SKM-1 (cell line): ENCODE measurements at regions not wholly inside any gene's neighbourhood (a gene's known extent, or its start where the extent isn't known, plus 50 kb on each side); places are given as distances from the start of the nearest gene placed in this dataset.
"Not testable (repeated sequence)": the region's sequence is repeated elsewhere in the genome, so short reads cannot be mapped to it uniquely, and the experiment has no call there.

ENCODE experiments used
- DNase-seq: peaks from one replicate; lab custom pipeline; 2025; ENCODE audit not compliant: unreplicated experiment; lab: John Stamatoyannopoulos, UW

DNA sequence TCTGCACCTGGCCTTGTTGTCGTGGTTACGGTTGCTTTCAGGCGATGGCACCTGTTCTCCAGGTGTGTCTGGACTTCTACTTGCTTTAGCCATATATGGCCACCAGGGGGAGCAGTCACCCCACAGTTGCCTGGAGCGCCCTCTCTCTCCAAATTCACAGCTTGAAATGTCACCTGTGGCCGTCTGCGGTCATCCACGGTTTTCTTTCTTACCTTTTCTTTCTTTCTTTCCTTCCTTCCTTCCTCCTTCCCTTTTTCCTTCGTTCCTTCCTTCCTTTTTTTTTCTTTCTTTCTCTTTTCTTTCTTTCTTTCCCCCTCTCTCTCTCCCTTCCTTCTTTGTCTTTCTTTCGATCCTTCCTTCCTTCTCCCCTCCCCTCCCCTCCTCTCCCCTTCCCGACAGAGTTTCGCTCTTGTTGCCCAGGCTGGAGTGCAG lies 150.5 kb upstream of the VKORC1L1 start:
- DNase-seq, result no peak

DNA sequence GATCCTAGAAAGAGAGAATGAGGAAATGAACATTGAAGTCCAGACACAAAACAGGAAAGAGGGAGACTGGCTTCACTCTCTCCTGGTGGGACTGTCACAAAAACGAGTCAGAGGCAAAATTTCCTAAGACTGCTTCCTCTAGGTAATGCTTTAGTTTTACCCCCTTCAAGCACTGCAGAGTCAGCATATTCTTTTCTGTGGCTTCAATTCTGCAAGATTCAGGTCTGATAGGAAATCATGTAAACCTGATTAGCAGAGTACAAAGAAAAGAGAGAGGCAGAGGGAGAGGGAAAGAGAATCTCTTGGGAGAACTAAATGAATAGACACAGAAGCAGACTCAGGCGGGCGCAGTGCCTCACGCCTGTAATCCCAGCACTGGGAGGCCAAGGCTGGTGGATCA lies 145.7 kb upstream of the VKORC1L1 start:
- DNase-seq, result not testable (repeated sequence)

DNA sequence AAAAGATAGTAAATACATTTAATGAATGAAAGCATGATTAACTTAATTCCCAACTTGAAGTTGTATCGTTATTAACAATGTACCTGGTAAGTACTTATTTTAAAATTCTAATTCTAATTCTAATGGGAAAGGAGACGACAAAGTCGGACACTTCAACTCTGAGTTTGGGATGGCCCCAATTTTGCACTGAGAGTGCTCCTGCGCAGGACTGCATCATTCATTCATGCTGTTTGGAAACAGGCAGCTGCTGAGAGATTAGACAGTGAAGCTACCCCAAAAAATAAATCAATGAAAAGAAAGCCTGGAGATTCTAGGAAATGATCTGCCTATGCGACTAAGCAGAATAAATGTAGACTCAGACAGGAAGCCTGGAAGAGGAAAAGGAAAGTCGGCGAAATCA lies 141.7 kb upstream of the VKORC1L1 start:
- no peak for DNase-seq

DNA sequence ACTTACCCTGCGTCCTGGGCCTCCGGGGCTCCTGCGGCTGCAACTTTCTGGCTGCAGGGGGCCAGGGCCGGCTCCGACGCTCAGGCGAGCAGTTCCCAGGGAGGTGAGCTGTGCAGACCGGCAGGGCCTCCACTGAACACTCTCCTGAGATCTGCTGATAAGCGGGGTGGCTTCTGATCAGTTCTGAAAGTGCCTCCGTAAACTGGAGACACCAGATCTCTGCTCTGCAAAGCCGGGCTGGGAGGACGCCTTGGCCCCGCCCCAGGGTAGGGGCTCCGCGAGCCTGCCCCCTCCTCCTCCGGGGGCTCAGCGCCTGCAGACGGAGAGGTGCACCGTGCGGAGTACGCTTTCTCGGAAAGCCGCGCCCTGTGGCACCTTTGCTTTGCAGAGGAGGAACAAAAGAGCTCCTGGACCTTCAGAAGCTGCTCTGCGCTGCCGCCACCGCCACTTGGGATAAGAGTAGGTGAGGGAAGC lies 141.3 kb upstream of the VKORC1L1 start:
- no peak for DNase-seq

DNA sequence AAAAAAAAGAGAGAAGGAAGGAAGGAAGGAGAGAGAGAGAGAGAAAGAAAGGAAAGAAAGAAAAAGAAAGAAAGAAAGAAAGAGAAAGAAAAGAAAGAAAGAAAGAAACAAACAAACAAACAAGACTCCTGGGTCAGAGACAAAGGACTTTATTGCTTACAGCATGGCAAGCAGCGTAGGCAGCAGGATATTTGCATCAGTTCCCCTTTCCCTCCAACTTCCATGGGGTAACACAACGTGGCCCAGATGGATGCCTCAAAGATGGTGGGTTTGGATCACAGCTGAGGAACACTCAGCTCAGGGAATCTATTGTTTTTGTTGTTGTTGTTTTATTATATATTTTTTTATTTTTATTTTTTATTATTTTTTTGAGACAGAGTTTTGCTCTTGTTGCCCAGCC lies 128.5 kb upstream of the VKORC1L1 start:
- DNase-seq, result no peak

DNA sequence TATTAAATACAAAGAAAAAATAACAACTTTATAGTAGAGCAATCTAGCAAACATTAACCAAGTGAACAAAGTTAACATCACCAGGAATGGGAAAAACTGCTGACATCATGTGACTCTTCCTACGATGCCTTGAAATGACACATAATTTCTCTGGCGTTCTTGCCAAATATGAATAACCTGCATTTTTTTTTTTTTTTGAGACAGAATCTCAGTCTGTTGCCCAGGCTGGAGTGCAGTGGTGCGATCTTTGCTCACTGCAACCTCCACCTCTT lies 126.5 kb upstream of the VKORC1L1 start:
- DNase-seq, result no peak

DNA sequence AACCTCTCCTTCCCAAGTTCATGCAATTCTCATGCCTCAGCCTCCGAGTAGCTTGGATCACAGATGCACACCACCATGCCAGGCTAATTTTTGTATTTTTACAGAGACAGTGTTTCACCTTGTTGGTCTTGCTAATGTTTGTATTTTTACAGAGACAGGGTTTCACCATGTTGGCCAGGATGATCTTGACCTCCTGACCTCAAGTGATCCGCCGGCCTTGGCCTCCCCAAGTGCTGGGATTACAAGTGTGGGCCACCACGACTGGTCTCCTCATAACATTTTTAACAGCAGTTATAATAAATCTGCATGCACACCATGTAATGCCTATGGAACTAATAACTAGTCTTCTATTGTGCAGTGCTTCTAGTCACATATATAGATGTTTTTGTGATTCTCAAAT lies 123.8 kb upstream of the VKORC1L1 start:
- no peak for DNase-seq

DNA sequence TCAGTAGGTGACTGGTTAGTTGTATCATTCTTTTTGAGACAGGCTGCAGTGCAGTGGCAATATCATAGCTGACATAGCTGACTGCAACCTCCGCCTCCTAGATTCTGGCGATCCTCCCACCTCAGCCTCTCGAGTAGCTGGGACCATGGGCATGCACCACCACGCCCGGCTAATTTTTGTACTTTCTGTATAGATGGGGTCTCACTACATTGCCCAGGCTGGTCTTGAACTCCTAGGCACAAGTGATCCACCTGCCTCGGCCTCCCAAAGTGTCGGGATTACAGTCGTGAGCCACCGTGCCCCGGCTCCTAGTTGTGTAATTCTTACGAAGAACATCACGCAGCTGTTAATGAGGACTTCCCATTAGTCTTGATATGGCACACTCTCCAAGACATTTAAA lies 123.4 kb upstream of the VKORC1L1 start:
- no peak for DNase-seq

DNA sequence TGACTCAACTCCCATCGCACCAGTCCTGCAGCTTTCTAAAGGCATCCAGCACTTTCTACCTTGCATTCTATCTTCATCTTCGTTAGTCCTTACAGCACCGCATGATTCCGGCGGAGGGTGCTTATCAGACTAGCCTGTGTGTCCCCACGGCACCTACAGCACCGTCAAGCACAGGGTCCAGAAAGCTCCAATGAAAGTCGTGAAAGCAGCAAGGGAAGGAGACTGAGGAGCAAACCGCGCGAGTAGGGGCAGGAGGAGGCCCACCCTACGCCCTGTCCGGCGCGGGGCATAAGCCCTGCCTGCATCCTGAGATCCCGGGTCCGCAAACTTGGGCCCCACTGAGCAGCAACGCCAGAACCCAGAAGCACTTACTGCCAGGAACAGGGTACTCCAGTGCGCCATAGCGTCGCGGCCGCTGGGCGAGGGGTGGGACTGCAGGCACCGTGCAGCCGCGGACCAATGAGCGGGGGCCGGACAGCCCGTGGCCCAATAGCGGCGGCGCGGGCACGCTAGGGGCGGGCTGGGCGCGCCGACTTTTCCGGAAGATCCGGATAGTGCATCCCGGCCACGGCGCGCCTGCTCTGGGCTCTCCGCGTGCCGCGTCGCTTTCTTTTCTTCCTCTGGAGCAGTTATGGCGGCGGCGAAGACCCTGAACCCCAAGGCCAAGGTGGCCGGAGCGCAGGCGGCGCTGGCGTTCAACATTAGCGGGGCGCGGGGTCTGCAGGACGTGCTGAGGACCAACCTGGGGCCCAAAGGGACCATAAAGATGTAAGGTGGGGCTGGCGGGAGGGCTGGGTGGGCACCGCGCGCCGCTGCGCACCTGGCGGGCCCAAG lies 122.1 kb upstream of the VKORC1L1 start:
- peak; percentile 89 for DNase-seq

DNA sequence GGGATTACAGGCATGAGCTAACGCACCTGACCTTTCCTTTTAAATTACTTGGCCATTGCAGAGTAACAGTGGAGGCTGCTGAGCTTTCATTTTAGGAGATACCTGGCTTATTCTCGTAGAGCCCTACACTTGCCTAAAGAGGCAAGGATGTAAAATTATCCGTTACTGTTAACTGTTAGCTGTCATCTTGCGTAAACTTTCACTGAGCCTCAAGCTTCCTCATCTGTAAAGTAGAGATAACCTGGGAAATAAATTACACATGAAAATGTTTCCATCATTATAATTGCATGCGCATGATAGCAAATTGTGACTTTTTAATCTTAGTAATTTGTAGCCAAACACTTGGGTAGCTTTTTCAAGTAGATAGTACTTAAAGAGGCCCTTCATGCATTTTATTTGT lies 118.8 kb upstream of the VKORC1L1 start:
- DNase-seq, result not testable (repeated sequence)

DNA sequence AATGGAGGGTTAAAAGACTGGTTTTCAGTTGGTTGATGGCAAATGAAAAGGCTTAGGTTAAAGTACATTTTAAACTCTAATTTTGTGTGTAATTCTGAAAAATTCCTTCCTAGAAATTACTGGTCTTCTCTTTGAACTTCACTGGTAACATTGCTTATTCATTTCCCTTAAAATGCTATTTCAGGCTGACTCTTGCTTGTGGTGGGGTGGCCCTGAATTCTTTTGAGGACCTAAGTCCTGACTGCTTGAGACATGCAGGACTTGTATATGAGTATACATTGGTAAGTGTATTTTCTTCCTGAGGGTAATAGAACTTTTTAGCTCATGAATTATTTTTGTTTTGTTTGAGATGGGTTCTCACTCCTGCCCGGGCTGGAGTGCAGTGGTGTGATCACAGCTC lies 113.9 kb upstream of the VKORC1L1 start:
- DNase-seq, result not testable (repeated sequence)

DNA sequence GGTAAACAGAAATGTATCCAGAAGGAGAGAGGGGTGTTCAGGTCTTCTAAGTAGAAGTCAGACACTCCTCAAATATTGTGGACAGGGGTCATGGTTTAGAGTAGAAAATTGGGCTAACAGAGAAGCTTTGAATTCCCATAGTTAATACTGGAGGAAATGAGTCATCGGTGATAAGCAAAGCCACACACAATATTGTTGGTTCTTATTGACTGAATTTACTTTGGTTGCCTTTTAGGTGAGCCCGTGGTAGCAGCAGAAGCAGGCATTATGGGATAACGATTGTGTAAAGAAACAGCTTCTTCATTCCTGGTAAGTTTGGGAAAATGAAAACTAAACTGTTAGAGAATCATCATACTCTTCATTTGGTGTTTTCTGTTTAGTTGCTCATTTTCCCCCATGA lies 110.2 kb upstream of the VKORC1L1 start:
- DNase-seq, result not testable (repeated sequence)

DNA sequence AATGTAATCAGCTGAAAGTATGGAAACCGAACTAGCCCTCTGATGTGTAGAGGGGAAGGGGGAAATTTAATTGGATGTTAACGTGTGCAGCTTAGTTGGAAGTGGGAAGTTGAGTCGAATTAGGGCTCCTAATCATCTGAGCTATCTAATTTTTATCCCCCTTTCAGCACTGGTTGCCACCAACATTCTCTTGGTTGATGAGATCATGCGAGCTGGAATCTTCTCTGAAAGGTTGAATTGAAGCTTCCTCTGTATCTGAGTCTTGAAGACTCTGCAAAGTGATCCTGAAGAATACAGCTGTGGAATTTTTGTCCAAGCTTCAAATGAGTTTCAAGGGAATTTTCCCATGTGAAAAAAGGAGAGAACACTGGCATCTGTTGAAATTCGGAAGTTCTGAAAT lies 109.8 kb upstream of the VKORC1L1 start:
- DNase-seq, result not testable (repeated sequence)

DNA sequence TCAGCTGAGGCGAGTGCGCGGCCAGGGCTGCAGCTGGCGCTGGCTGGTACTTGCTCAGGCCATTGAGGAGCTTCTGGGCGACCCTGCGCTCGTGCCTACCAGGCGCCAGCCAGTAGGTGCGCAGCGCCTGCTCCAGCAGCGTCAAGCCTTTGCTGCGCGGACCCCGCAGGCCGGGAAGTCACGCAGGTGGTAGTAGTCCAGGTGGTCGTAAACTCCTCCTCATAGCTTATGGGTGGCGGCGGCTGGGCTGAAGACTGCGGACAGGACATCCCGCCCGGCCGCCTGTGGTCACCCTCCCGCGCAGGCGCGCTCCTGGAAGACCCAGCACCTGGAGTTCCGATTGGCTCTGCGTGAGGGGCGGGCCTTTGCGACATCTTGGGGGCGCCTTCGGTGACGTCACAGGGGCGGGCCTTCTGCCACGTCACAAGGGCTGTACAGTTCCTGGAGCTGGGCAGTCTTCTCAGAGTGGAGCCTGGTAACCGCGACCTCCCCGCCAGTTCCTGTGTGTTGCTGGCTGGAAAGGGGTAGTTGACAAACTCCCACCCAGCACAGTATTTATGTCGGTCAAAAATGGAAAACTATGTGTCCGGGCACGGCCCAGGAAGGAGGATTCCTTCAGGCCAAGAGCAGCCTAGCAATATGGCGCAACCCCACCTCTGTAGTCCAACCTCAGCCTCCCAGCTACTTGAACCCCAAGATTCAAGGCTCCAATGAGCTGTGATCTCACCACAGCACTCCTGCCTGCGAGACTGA lies 102.2 kb upstream of the VKORC1L1 start:
- peak; percentile 77 for DNase-seq

DNA sequence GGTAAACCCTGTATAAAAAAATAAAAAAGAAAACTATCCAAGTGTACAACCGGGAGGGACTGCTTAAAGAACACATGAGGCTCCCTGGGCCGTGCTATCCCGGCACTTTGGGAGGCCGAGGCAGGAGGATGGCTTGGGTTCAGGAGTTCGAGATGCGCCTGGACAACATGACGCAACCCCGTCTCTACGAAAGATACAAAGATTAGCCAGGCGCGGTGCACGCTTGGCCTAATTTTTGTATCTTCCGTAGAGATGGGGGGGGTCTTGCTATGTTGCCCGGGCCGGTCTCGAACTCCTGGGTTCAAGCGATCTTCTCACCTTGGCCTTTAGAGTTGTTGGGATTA lies 101.7 kb upstream of the VKORC1L1 start:
- not testable (repeated sequence) for DNase-seq

DNA sequence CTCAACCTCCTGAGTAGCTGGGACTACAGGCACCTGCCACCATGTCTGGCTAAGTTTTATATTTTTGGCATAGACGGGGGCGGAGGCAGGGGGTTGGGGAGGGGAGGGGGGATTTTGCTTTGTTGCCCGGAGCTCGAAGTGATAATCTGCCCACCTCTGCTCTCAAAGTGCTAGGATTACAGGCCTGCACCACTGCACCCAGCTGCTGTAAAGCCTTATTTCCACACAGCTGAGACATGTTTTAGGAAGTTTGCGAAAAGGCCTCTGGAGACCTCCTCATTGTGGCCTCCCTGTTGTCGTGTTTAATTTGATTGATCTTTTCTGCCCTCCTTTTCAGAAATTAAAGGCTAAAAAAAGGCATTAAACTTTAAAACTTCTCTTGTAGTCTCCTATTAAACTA lies 96.2 kb upstream of the VKORC1L1 start:
- not testable (repeated sequence) for DNase-seq

DNA sequence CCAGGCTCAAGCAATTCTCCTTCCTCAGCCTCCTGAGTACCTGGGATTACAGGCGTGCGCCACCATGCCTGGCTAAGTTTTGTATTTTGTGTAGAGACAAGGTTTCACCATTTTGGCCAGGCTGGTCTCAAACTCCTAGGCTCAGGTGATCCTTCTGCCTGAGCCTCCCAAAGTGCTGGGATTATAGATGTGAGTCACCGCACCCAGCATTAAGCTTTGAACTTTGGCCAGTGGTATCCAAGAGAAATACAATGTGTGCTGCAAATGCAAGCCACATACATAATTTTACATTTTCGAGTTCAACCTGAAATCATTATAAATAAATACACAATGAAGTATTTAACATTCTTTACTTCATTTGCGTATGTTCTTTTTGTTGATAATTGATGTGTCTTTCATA lies 82.9 kb upstream of the VKORC1L1 start:
- DNase-seq, result not testable (repeated sequence)

DNA sequence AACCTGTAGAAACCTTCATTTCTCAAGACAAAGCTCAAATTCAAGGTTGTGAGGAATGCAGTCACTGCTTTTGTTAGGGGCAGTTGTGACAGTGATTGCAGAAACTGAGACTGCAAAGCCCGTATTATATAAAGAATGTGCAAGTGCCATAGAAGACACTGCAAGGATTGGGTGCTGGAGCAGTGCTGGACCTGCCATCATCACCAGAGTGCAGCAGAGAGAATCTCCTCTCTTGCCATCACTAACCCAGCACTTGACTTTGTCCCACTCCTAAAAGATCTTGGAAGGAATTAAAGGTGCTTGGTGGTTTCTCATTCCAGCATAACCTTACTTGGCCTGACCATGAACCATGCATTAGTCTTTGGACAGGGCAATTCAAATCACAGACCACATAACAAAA lies 81.1 kb upstream of the VKORC1L1 start:
- DNase-seq, result not testable (repeated sequence)

DNA sequence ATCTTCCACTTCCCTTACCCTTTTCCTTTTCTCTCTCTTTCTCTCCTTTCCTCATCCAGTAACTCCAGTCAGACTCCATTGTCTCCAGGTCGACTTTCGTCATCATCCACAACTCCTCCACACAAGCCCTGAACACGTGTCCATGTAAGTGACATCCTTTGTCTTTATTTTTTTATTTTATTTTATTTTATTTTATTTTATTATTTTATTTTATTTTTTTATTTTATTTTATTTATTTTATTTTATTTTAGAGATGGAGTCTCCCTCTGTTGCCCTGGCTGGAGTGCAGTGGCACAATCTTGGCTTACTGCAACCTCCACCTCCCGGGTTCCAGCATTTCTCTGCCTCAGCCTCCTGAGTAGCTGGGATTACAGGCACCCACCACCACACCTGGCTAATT lies 80.1 kb upstream of the VKORC1L1 start:
- DNase-seq, result not testable (repeated sequence)

DNA sequence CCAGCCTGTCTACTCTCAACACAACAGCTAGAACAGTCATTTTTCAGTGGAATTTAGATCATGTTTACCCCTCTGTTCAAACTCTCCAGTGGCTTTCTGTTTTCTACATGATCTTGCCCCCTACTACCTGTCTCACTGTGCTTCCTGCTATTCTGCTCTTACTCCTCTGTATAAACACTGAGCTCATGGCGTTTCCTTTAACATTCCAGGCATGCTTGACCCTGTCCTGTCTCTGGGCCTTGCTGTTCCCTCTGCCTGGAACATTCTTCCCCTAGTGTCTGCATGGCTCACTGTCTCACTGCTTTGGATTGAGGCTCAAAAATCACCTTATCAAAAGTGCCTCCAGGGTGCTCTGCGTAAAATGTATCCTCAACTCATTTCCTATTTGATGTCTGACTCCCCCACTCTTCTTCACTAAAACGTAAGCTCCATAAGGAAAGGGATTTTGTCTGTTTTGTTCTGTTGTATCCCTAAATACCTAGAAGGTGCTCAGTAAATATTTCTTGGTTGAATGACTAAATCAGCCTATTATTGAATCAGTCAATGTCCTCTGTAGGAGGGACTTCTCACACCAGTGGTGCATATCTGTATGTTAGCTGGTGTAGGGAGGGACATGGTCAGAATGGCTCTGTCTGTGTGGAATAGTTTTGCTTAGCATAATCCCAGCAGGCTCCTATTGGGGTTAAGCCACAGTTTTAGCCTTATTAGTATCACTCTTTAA lies 78.0 kb upstream of the VKORC1L1 start:
- DNase-seq, result not testable (repeated sequence)

DNA sequence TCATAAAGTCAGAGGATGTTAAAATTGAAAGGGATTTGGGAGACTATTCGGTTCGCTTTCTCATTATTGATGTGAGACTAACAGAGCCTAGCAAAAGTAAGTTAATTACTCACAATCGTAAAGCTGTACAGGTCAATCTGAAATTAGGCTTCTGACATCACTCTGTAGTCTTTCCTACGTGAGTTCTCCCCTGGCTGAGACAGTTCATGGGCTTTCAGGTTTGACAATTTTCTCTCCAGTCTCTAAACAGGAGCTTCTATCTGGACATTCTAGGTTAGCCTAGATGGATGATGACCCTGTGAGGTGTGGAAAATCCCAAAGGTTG lies 77.5 kb upstream of the VKORC1L1 start:
- DNase-seq, result not testable (repeated sequence)

DNA sequence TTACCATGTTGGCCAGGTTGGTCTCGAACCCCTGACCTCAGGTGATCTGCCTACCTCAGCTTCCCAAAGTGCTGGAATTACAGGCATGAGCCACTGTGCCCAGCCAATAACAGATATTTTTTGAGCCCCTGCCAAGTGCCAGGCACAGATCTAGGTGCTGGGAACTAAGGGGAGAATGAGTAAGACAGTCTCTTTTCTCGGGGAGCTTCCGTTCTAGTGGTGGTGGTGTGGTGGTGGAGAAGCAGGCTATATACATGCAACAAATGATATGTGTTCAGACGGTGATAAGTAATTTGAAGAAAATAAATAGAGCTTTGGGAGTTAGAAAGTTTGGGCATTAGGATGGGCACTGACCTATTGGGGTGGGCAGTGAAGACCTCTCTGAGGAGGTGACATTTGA lies 76.7 kb upstream of the VKORC1L1 start:
- no peak for DNase-seq
